GM18505 (cell line): ENCODE measurements at regions not wholly inside any gene's neighbourhood (a gene's known extent, or its start where the extent isn't known, plus 50 kb on each side); places are given as distances from the start of the nearest gene placed in this dataset.
"Not testable (repeated sequence)": the region's sequence is repeated elsewhere in the genome, so short reads cannot be mapped to it uniquely, and the experiment has no call there.

Experiments
- ATAC-seq: cut with Tn5 transposase; IDR thresholded peaks from one replicate; pipeline ENCODE4 v1.9.1; 2021; ENCODE audit not compliant: unreplicated experiment
- POLR2A ChIP-seq: IDR thresholded peaks from 4 replicates; pipeline ENCODE4 v1.6.1; 2011; ENCODE audit warnings: borderline replicate concordance; ENCODE audit not compliant: insufficient read depth, insufficient read length; ENCODE audit errors: extremely low read depth

GRCh38 chr1:234900595-234900994 is 228.0 kb downstream of the TOMM20 start:
- TF ChIP-seq POLR2A = no peak
- ATAC-seq = no peak

- ATAC-seq = no peak
- no peak for TF ChIP-seq POLR2A
Measured at GRCh38 chr1:234899730-234900072, 228.9 kb downstream of the TOMM20 start.

- TF ChIP-seq POLR2A = no peak
- no peak for ATAC-seq
Measured at GRCh38 chr1:234899041-234899729, 229.5 kb downstream of the TOMM20 start.

GRCh38 chr1:234898455-234899033 is 230.1 kb downstream of the TOMM20 start:
- ATAC-seq = no peak
- TF ChIP-seq POLR2A = no peak

GRCh38 chr1:234897754-234898454 is 230.7 kb downstream of the TOMM20 start:
- no peak for ATAC-seq
- no peak for TF ChIP-seq POLR2A

- TF ChIP-seq POLR2A = no peak
- no peak for ATAC-seq
Measured at GRCh38 chr1:234897390-234897749, 231.3 kb downstream of the TOMM20 start.

GRCh38 chr1:234896477-234897389 is 231.9 kb downstream of the TOMM20 start:
- no peak for ATAC-seq

GRCh38 chr1:234893725-234894630 is 234.7 kb downstream of the TOMM20 start:
- ATAC-seq = no peak
- no peak for TF ChIP-seq POLR2A

More at GRCh38 chr1:234896477-234897389, 231.9 kb downstream of the TOMM20 start:
- no peak for TF ChIP-seq POLR2A

GRCh38 chr1:234893359-234893724 is 235.3 kb downstream of the TOMM20 start:
- no peak for TF ChIP-seq POLR2A
- no peak for ATAC-seq

- no peak for TF ChIP-seq POLR2A
- no peak for ATAC-seq
Measured at GRCh38 chr1:234892642-234893041, 236.0 kb downstream of the TOMM20 start.

GRCh38 chr1:234891427-234891826 is 237.2 kb downstream of the TOMM20 start:
- TF ChIP-seq POLR2A = no peak
- no peak for ATAC-seq

GRCh38 chr1:234889643-234890042 is 239.0 kb downstream of the TOMM20 start:
- ATAC-seq = no peak
- TF ChIP-seq POLR2A = no peak

GRCh38 chr1:234888247-234888646 is 240.4 kb downstream of the TOMM20 start:
- ATAC-seq = not testable (repeated sequence)
